CD4-positive, alpha-beta memory T cell (primary cell): ENCODE measurements at regions not wholly inside any gene's neighbourhood (a gene's known extent, or its start where the extent isn't known, plus 50 kb on each side); places are given as distances from the start of the nearest gene placed in this dataset.
"Not testable (repeated sequence)": the region's sequence is repeated elsewhere in the genome, so short reads cannot be mapped to it uniquely, and the experiment has no call there.

Experiments used
- CTCF ChIA-PET: fragments of 350-600 bp; sonication (Branson Sonifier 250); formaldehyde crosslinking; loops from one replicate; lab custom pipeline; 2021; ENCODE audit warnings: inconsistent platforms; ENCODE audit not compliant: partially characterized antibody; lab: Charles Lee
- POLR2A ChIA-PET: fragments of 350-600 bp; sonication (Branson Sonifier 250); formaldehyde crosslinking; loops from one replicate; lab custom pipeline; 2021; ENCODE audit not compliant: partially characterized antibody; lab: Charles Lee
- DNase-seq, 5 donors: peaks; one replicate each; pipeline versions ENCODE4 v3.0.0 to v3.0.0-alpha.2; 2020 to 2022; ENCODE audit warnings: mixed read lengths in 1 of 5
- H3K27ac ChIP-seq: one replicate; pipeline ENCODE4 v1.7.0; 2013; ENCODE audit warnings: low read depth, low read length
- H3K27me3 ChIP-seq: 2 replicates; pipeline ENCODE4 v1.7.0; 2013; ENCODE audit warnings: mild to moderate bottlenecking, low read length, moderate library complexity; ENCODE audit not compliant: insufficient read depth
- H3K36me3 ChIP-seq: 2 replicates; pipeline ENCODE4 v1.7.0; 2013; ENCODE audit warnings: mild to moderate bottlenecking, low read length, moderate library complexity; ENCODE audit not compliant: insufficient read depth
- H3K4me1 ChIP-seq: 2 replicates; pipeline ENCODE4 v1.7.0; 2013; ENCODE audit warnings: mild to moderate bottlenecking, low read length, moderate library complexity; ENCODE audit not compliant: insufficient read depth
- H3K4me3 ChIP-seq, 2 donors: one replicate each; pipeline ENCODE4 v1.7.0; 2013; ENCODE audit warnings: low read length in 2 of 2, mild to moderate bottlenecking in 1 of 2
- H3K9me3 ChIP-seq, 2 donors: one replicate each; pipeline ENCODE4 v1.7.0; 2013; ENCODE audit warnings: low read length in 2 of 2, control low read depth in 1 of 2; ENCODE audit not compliant: control insufficient read depth in 1 of 2
- H3K27ac Mint-ChIP-seq, 7 donors: one replicate each; pipeline ENCODE4 v1.8.0; 2020 to 2021; ENCODE audit warnings: mixed read lengths in 7 of 7, mild to moderate bottlenecking in 6 of 7, inconsistent platforms in 3 of 7, moderate library complexity in 3 of 7
- H3K27me3 Mint-ChIP-seq, 2 donors: one replicate each; pipeline ENCODE4 v1.8.0; 2020 to 2021; ENCODE audit warnings: mixed read lengths in 2 of 2
- H3K36me3 Mint-ChIP-seq, 2 donors: one replicate each; pipeline ENCODE4 v1.8.0; 2020 to 2021; ENCODE audit warnings: mixed read lengths in 2 of 2, inconsistent platforms in 1 of 2, mild to moderate bottlenecking in 1 of 2
- H3K4me1 Mint-ChIP-seq, 4 donors: one replicate each; pipeline ENCODE4 v1.8.0; 2020 to 2021; ENCODE audit warnings: mixed read lengths in 4 of 4, mild to moderate bottlenecking in 1 of 4
- H3K4me3 Mint-ChIP-seq, 8 donors: one replicate each; pipeline ENCODE4 v1.8.0; 2020 to 2021; ENCODE audit warnings: mixed read lengths in 8 of 8, mild to moderate bottlenecking in 7 of 8, moderate library complexity in 6 of 8, inconsistent platforms in 3 of 8
- H3K9me3 Mint-ChIP-seq, 8 donors: one replicate each; pipeline ENCODE4 v1.8.0; 2020 to 2021; ENCODE audit warnings: mixed read lengths in 8 of 8, mild to moderate bottlenecking in 5 of 8, inconsistent platforms in 3 of 8, moderate library complexity in 1 of 8
- intact Hi-C: fragments of 100-400 bp; cut with micrococcal nuclease; formaldehyde crosslinking; loops from one replicate; pipeline ENCODE4 v1.15.1; 2023

DNA sequence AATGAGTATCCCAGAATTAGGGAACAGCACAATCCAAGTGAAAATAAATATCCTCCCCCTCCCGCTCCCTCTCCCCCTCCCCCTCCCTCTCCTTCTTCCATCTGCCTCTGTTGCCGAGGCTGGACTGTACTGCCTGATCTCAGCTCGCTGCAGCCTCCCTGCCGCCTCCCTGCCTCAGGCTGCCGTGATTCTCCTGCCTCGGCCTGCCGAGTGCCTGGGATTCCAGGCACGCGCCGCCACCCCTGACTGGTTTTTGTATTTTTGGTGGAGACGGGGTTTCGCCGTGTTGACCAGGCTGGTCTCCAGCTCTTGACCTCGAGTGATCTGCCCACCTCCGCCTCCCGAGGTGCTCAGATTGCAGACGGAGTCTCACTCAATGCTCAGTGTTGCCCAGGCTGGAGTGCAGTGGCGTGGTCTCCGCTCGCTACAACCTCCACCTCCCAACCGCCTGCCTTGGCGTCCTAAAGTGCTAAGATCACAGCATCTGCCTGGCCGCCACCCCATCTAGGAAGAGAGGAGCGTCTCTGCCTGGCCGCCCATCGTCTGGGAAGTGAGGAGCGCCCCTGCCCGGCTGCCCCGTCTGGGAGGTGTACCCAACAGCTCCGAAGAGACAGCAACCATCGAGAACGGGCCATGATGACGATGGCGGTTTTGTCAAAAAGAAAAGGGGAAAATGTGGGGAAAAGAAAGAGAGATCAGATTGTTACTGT is 178.9 kb upstream of the IPO5 start:
- H3K27me3 Mint-ChIP-seq, H3K4me3 Mint-ChIP-seq, CTCF ChIA-PET, H3K27ac Mint-ChIP-seq, H3K4me1 Mint-ChIP-seq, POLR2A ChIA-PET, H3K36me3 ChIP-seq, H3K4me1 ChIP-seq, H3K4me3 ChIP-seq, intact Hi-C loops, H3K27ac ChIP-seq, DNase-seq, H3K27me3 ChIP-seq, H3K9me3 ChIP-seq, H3K36me3 Mint-ChIP-seq: not testable (repeated sequence)
- H3K9me3 Mint-ChIP-seq, result peaks cover 0 to 12% (median 0%) of the 10 kb centered on the region in 8 donors

DNA sequence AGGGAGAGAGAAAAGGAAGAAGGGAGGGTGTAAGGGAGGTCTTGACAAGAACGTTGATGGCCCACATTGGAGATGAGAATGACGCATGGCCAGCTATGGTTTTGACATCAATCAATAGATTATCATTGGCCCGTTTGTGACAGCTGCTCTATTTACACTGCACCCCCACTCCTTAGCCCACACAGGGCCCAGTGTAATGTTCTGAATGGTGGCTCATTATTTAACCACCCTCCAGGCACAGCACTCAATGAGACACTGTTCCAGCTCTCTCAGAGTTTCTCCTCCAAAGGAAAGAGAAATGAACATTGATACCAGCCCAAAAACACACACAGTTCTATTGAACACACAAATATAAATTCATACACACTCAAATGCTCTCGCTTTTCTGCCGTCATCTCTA is 173.0 kb upstream of the IPO5 start:
- H3K4me3 Mint-ChIP-seq, result no peak overlapping the region
- H3K4me1 ChIP-seq, result no peaks in the 10 kb centered on the region
- H3K27me3 ChIP-seq, result no peaks in the 10 kb centered on the region
- H3K4me1 Mint-ChIP-seq, result no peaks in the 10 kb centered on the region
- no peak overlapping the region for H3K27ac ChIP-seq
- no peaks in the 10 kb centered on the region for H3K36me3 ChIP-seq
- ChIA-PET POLR2A (no interaction called here), CTCF (no interaction called here)
- no peak for DNase-seq
- no peak overlapping the region for H3K27ac Mint-ChIP-seq
- H3K27me3 Mint-ChIP-seq, result peaks cover 1 to 4% of the 10 kb centered on the region in 2 donors
- no peaks in the 10 kb centered on the region for H3K9me3 ChIP-seq
- intact Hi-C loops, result no loop called here
- no peak overlapping the region for H3K4me3 ChIP-seq
- H3K36me3 Mint-ChIP-seq, result no peaks in the 10 kb centered on the region
- peaks cover 0 to 12% (median under 1%) of the 10 kb centered on the region in 8 donors for H3K9me3 Mint-ChIP-seq

DNA sequence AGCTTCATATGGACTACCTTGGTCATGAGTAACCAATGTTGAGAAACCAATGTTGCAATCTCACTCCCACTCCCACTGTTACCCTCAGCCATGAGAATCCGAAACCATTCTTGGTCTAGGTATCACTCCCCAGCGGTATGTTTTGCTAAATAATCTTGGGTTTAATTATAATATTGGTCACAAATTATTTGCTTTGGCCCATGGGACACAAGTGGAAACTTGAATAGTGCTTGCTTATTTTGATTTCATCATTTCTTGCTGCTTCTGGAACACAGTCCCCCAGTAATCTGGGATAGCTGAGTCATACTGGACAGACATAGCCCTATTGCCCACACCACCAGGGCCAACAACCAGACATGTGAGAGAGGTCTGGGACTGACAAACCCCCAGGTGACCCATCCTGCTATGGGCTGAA is 171.6 kb upstream of the IPO5 start:
- no peaks in the 10 kb centered on the region for H3K36me3 ChIP-seq
- Mint-ChIP-seq H3K27ac (no peak overlapping the region), H3K4me3 (no peak overlapping the region)

DNA sequence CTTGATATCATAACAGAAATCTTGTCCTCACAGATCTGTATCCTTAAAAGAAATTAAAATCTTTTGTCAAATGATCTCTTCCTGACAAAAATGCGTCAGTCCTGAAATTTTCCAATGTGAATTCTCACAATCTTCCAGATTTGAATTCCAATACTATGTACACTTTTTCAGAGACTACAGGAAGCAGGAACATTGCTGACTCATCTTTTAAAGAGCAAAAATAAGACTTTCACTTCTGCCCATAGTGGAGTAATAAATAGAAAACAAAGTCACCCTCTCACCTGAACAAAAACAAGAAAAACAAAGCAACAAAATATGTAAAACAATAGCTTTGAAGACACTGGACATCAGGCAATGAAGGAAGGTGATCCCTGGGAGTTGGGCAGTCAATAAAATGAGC is 167.0 kb upstream of the IPO5 start:
- Histone ChIP-seq H3K9me3 (peaks cover 0 to 3% of the 10 kb centered on the region in 2 donors), H3K4me3 (no peak overlapping the region), H3K4me1 (no peaks in the 10 kb centered on the region), H3K36me3 (no peaks in the 10 kb centered on the region), H3K27ac (no peak overlapping the region), H3K27me3 (no peaks in the 10 kb centered on the region)
- ChIA-PET POLR2A (no interaction called here), CTCF (no interaction called here)
- DNase-seq, result no peak
- no peaks in the 10 kb centered on the region for H3K36me3 Mint-ChIP-seq
- H3K27ac Mint-ChIP-seq, result no peak overlapping the region
- no peaks in the 10 kb centered on the region for H3K4me1 Mint-ChIP-seq
- intact Hi-C loops, result no loop called here
- H3K4me3 Mint-ChIP-seq, result no peak overlapping the region
- H3K27me3 Mint-ChIP-seq, result peaks cover 0 to 1% of the 10 kb centered on the region in 2 donors
- H3K9me3 Mint-ChIP-seq, result peaks cover 0 to 31% (median 12%) of the 10 kb centered on the region in 8 donors

More for the DNA sequence above, 171.6 kb upstream of the IPO5 start:
- H3K27me3 Mint-ChIP-seq, result peaks cover 1 to 4% of the 10 kb centered on the region in 2 donors
- H3K27me3 ChIP-seq, result no peaks in the 10 kb centered on the region
- ChIA-PET POLR2A (no interaction called here), CTCF (no interaction called here)
- no peaks in the 10 kb centered on the region for H3K4me1 ChIP-seq
- no peak for DNase-seq
- no peaks in the 10 kb centered on the region for H3K4me1 Mint-ChIP-seq
- H3K9me3 ChIP-seq, result no peaks in the 10 kb centered on the region
- H3K9me3 Mint-ChIP-seq, result peaks cover 0 to 5% (median under 1%) of the 10 kb centered on the region in 8 donors
- H3K4me3 ChIP-seq, result no peak overlapping the region
- no peaks in the 10 kb centered on the region for H3K36me3 Mint-ChIP-seq
- H3K27ac ChIP-seq, result no peak overlapping the region
- intact Hi-C loops, result no loop called here

DNA sequence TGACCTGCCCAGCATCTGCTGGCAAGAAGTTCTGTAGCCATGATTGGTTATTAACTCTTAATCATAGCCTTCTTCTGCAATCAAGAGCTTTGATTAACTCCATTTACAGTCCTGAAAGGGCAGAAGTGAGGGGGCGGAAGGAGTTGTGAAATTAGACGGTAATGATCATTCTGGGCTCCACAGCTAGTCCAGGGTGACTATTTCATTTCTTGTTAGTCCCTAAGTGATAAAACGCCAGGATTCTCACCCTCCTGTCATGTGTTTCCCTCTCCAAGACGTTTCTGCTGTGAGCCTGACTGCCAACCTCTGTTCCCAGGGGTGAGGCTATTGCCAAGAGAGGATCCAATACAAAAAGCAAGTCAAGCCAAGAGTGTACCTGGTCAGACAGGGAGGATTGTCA is 155.9 kb upstream of the IPO5 start:
- no peak for DNase-seq
- CTCF ChIA-PET, result no interaction called here
- H3K4me3 ChIP-seq, result no peak overlapping the region
- H3K4me1 ChIP-seq, result no peaks in the 10 kb centered on the region
- peaks cover 0 to 6% of the 10 kb centered on the region in 2 donors for H3K9me3 ChIP-seq
- H3K4me3 Mint-ChIP-seq, result no peak overlapping the region
- peaks cover 2 to 8% of the 10 kb centered on the region in 2 donors for H3K27me3 Mint-ChIP-seq
- H3K4me1 Mint-ChIP-seq, result no peaks in the 10 kb centered on the region
- H3K9me3 Mint-ChIP-seq, result peaks cover 0 to 38% (median 35%) of the 10 kb centered on the region in 8 donors
- no peaks in the 10 kb centered on the region for H3K27me3 ChIP-seq
- H3K27ac Mint-ChIP-seq, result no peak overlapping the region
- H3K36me3 ChIP-seq, result no peaks in the 10 kb centered on the region
- intact Hi-C loops, result no loop called here
- H3K27ac ChIP-seq, result no peak overlapping the region
- POLR2A ChIA-PET, result no interaction called here
- H3K36me3 Mint-ChIP-seq, result peaks cover 0 to 5% of the 10 kb centered on the region in 2 donors

DNA sequence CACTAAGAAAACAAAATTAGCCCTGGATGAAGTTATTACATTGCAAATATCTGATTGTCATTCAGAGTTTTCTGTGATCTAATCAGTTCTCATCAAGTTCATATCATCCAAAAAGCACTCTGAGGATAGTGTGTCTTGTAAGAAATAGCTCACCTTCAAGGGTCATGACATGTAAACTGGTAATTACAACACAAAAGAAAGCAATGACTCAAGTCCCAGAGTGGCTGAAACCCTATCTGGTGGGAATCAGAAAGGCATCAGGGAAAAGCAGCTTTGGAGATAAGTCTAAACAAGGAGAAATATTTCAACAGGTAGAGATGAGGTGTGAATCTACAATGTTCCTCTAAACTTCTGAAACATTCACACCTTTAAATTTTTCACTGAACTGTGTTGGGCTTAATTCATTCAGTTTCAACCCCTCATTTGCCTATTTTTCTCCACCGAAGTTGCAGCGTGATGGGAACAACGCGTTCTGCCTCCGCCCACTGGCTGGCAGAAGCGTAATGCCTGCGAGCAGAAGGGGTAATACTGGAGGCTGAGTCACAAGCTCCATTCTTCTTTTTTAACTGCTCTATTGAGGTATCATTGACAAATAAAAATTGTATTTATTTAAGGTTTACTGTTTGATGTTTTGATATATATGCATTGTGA is 155.2 kb upstream of the IPO5 start:
- Mint-ChIP-seq H3K4me1 (no peaks in the 10 kb centered on the region), H3K36me3 (peaks cover 0 to 2% of the 10 kb centered on the region in 2 donors), H3K9me3 (peaks cover 0 to 31% (median 28%) of the 10 kb centered on the region in 8 donors), H3K4me3 (no peak overlapping the region), H3K27ac (no peak overlapping the region), H3K27me3 (peaks cover 3 to 8% of the 10 kb centered on the region in 2 donors)
- H3K4me3 ChIP-seq, result no peak overlapping the region
- DNase-seq, result no peak
- H3K36me3 ChIP-seq, result no peaks in the 10 kb centered on the region
- no peak overlapping the region for H3K27ac ChIP-seq
- intact Hi-C loops, result no loop called here
- CTCF ChIA-PET, result no interaction called here
- POLR2A ChIA-PET, result no interaction called here
- no peaks in the 10 kb centered on the region for H3K27me3 ChIP-seq
- H3K4me1 ChIP-seq, result no peaks in the 10 kb centered on the region
- H3K9me3 ChIP-seq, result no peaks in the 10 kb centered on the region

DNA sequence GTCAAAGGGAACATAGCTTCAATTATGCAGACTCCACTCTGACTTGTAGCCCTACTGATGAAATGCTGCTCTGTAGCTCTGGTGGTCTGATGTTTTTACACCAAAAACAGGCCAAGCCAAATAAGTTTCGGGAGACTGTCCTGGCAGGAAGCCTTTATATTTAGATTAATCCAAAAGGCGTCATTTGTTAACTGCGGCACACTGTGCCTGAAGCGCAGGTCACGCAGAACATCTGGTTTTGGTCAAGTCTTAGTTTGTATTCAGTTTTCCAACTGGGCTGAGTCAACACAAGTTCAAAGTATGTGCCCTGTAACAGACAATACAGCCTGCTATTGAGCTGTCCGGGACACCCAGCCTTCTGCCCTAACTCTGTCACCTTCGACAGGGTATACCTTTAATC is 154.6 kb upstream of the IPO5 start:
- intact Hi-C loops, result no loop called here
- POLR2A ChIA-PET, result no interaction called here
- H3K9me3 Mint-ChIP-seq, result peaks cover 0 to 30% (median 24%) of the 10 kb centered on the region in 8 donors
- Histone ChIP-seq H3K9me3 (no peaks in the 10 kb centered on the region), H3K27ac (no peak overlapping the region), H3K36me3 (no peaks in the 10 kb centered on the region), H3K4me1 (no peaks in the 10 kb centered on the region), H3K4me3 (no peak overlapping the region), H3K27me3 (no peaks in the 10 kb centered on the region)
- no peak overlapping the region for H3K27ac Mint-ChIP-seq
- H3K4me3 Mint-ChIP-seq, result no peak overlapping the region
- CTCF ChIA-PET, result interaction anchor here (0.9 to 1.6 kb wide), 2 partner anchors 9 to 689 kb away, joined by 3 to 4 read pairs; no protein-coding TSS in a partner anchor
- H3K27me3 Mint-ChIP-seq, result peaks cover 6 to 12% of the 10 kb centered on the region in 2 donors
- H3K4me1 Mint-ChIP-seq, result no peaks in the 10 kb centered on the region
- no peak for DNase-seq
- peaks cover 0 to 2% of the 10 kb centered on the region in 2 donors for H3K36me3 Mint-ChIP-seq
